ENCODE measurements at regions not wholly inside any gene's neighbourhood (a gene's known extent, or its start where the extent isn't known, plus 50 kb on each side); places are given as distances from the start of the nearest gene placed in this dataset.

DNA sequence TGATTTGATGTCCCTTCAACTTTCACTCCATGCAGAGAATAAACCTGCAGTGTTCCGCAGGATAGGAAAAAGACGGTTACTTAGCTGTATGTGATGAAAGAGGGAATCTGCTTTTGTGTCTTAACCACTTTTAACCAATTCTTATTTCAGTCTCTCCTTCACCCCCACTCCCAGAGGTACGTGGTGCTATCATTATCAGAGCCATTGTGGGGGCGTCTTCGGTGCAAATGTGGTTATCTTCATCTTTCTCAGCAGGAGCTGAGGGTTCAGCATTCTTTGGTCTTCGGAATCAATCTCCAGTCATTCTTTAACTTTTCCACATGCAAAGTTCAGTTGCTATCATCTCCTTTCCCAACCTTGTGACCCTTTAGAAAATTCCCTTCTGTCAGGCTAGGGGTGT, 219.9 kb upstream of the LYZL1 start:
- in situ Hi-C loops (cut with HindIII; ENCODE audit: low pct_unique_long_range_greater_than_20kb, low sequenced_read_pairs) (no loop called here), intact Hi-C loops (cut with micrococcal nuclease; ENCODE audit: unreplicated experiment) (no loop called here)
- Histone ChIP-seq H3K4me1 (ENCODE audit: control insufficient read depth, insufficient read depth, low read length) (no peaks in the 10 kb centered on the region), H3K27me3 (ENCODE audit: control insufficient read depth, insufficient read depth, low read length) (peaks cover 2% of the 10 kb centered on the region; the same call in 1 of the 2 replicates), H3K27ac (ENCODE audit: low read length) (no peak overlapping the region), H3K4me3 (ENCODE audit: low read depth in 2 of 2, low read length in 2 of 2) (no peak overlapping the region), H3K9me3 (ENCODE audit: control insufficient read depth, insufficient read depth, low read depth, low read length) (no peaks in the 10 kb centered on the region), H3K36me3 (ENCODE audit: control insufficient read depth, insufficient read depth, low read length) (no peaks in the 10 kb centered on the region)
- ChIA-PET CTCF (no interaction called here), POLR2A (no interaction called here)
- ATAC-seq (no peak), DNase-seq (ENCODE audit: low read depth, low spot score) (no peak)
- BruUV-seq (replicated peaks) = no TSS peak
- TF ChIP-seq, protein P1, sequence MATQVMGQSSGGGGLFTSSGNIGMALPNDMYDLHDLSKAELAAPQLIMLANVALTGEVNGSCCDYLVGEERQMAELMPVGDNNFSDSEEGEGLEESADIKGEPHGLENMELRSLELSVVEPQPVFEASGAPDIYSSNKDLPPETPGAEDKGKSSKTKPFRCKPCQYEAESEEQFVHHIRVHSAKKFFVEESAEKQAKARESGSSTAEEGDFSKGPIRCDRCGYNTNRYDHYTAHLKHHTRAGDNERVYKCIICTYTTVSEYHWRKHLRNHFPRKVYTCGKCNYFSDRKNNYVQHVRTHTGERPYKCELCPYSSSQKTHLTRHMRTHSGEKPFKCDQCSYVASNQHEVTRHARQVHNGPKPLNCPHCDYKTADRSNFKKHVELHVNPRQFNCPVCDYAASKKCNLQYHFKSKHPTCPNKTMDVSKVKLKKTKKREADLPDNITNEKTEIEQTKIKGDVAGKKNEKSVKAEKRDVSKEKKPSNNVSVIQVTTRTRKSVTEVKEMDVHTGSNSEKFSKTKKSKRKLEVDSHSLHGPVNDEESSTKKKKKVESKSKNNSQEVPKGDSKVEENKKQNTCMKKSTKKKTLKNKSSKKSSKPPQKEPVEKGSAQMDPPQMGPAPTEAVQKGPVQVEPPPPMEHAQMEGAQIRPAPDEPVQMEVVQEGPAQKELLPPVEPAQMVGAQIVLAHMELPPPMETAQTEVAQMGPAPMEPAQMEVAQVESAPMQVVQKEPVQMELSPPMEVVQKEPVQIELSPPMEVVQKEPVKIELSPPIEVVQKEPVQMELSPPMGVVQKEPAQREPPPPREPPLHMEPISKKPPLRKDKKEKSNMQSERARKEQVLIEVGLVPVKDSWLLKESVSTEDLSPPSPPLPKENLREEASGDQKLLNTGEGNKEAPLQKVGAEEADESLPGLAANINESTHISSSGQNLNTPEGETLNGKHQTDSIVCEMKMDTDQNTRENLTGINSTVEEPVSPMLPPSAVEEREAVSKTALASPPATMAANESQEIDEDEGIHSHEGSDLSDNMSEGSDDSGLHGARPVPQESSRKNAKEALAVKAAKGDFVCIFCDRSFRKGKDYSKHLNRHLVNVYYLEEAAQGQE (IDR thresholded peaks at IDR 0.05; ENCODE audit: insufficient read depth in 1 of 2, low read depth in 2 of 2, low read length in 1 of 2) = no peak
- TF ChIP-seq TCF7L2 (IDR thresholded peaks at IDR 0.05; ENCODE audit: low read depth, low read length) (no peak), SIN3A (IDR thresholded peaks at IDR 0.05; ENCODE audit: borderline replicate concordance, insufficient read depth, low read depth, low read length) (no peak), POLR2AphosphoS5 (IDR thresholded peaks at IDR 0.05; ENCODE audit: low read depth, low read length) (no peak)
- TF ChIP-seq, protein P2, sequence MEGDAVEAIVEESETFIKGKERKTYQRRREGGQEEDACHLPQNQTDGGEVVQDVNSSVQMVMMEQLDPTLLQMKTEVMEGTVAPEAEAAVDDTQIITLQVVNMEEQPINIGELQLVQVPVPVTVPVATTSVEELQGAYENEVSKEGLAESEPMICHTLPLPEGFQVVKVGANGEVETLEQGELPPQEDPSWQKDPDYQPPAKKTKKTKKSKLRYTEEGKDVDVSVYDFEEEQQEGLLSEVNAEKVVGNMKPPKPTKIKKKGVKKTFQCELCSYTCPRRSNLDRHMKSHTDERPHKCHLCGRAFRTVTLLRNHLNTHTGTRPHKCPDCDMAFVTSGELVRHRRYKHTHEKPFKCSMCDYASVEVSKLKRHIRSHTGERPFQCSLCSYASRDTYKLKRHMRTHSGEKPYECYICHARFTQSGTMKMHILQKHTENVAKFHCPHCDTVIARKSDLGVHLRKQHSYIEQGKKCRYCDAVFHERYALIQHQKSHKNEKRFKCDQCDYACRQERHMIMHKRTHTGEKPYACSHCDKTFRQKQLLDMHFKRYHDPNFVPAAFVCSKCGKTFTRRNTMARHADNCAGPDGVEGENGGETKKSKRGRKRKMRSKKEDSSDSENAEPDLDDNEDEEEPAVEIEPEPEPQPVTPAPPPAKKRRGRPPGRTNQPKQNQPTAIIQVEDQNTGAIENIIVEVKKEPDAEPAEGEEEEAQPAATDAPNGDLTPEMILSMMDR (IDR thresholded peaks at IDR 0.05) = no peak

DNA sequence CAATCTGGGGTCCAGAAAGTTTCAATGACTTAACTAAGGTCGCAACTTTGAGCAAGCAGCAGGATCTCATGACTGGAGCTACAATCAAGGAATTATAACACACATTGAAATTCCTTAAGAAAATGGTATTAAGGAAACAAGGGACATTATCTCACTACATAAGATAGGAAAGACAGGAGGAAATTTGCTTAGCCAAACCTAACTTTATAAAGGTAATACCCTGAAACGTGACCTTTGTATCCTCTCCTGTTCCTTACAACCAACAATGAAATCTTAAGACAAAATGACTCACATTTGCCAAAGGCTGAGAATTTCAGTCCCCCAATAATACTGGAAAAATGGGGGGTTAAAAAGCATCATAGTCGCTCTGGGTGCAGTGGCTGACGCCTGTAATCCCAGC, 218.9 kb upstream of the LYZL1 start:
- H3K4me3 ChIP-seq (ENCODE audit: low read depth in 2 of 2, low read length in 2 of 2) = no peak overlapping the region
- no peak for TF ChIP-seq POLR2AphosphoS5 (IDR thresholded peaks at IDR 0.05; ENCODE audit: low read depth, low read length)
- no peak for TF ChIP-seq TCF7L2 (IDR thresholded peaks at IDR 0.05; ENCODE audit: low read depth, low read length)
- TF ChIP-seq, protein P2 (IDR thresholded peaks at IDR 0.05) = no peak
- TF ChIP-seq, protein P1 (IDR thresholded peaks at IDR 0.05; ENCODE audit: insufficient read depth in 1 of 2, low read depth in 2 of 2, low read length in 1 of 2) = no peak
- DNase-seq (ENCODE audit: low read depth, low spot score) = no peak
- no peaks in the 10 kb centered on the region for H3K36me3 ChIP-seq (ENCODE audit: control insufficient read depth, insufficient read depth, low read length)
- no peak overlapping the region for H3K27ac ChIP-seq (ENCODE audit: low read length)
- in situ Hi-C loops (cut with HindIII; ENCODE audit: low pct_unique_long_range_greater_than_20kb, low sequenced_read_pairs) (no loop called here), intact Hi-C loops (cut with micrococcal nuclease; ENCODE audit: unreplicated experiment) (no loop called here)
- no peak for ATAC-seq
- no TSS peak for BruUV-seq (replicated peaks)
- H3K9me3 ChIP-seq (ENCODE audit: control insufficient read depth, insufficient read depth, low read depth, low read length) = no peaks in the 10 kb centered on the region
- ChIA-PET POLR2A (interaction anchor here (0.5 kb wide), 1 partner anchor 64 kb away, joined by 3 read pairs; no protein-coding TSS in a partner anchor), CTCF (no interaction called here)
- H3K27me3 ChIP-seq (ENCODE audit: control insufficient read depth, insufficient read depth, low read length) = peaks cover 2% of the 10 kb centered on the region; the same call in 1 of the 2 replicates
- no peaks in the 10 kb centered on the region for H3K4me1 ChIP-seq (ENCODE audit: control insufficient read depth, insufficient read depth, low read length)

Data from Panc1 (cell line).